ENCODE measurements at regions not wholly inside any gene's neighbourhood (a gene's known extent, or its start where the extent isn't known, plus 50 kb on each side); places are given as distances from the start of the nearest gene placed in this dataset.

GRCh38 chr14:89032086-89032649 lies 207.7 kb downstream of the TTC8 start:
- TF ChIP-seq CTCF (IDR thresholded peaks at IDR 0.05) (no peak), POLR2A (IDR thresholded peaks at IDR 0.05) (no peak)

All from body of pancreas (tissue), 4 donors.